OCI-LY1 (cell line): ENCODE measurements at regions not wholly inside any gene's neighbourhood (a gene's known extent, or its start where the extent isn't known, plus 50 kb on each side); places are given as distances from the start of the nearest gene placed in this dataset.

Source experiments
- EZH2 ChIP-seq: fragments of 200-600 bp; sonication (generic), shearing (Covaris generic); IDR thresholded peaks from 2 replicates; pipeline ENCODE4 v1.8.0; 2017; ENCODE audit warnings: borderline replicate concordance, mixed run types, mild to moderate bottlenecking, antibody characterized with exemption, low read length, moderate library complexity, mixed read lengths
- TF ChIP-seq, protein P1 (sequence below): fragments of 200-600 bp; sonication (generic), shearing (Covaris generic); IDR thresholded peaks from 2 replicates; pipeline ENCODE4 v1.5.1; 2017; ENCODE audit warnings: mild to moderate bottlenecking, antibody characterized with exemption, low read length, moderate library complexity, mixed read lengths

DNA sequence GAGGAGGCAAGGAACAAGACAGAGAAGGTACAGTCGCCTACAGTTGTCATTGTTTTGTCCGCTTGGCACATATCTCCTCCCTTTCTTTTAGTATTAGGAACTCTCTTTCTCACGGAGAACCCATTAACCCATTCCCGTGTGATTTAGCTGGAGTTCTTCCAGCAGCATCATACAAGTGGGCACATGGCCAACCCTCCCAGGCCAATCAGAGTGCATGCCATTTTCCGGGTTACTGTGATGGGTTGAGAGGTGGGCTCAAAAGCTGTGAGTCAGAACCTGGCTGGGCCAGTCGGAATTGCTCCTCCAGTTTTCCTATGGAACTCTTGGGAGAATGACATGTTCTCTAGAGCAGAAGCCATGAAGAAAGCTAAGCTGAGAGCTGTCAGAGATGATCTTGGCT is 83.1 kb upstream of the SOD1 start:
- TF ChIP-seq EZH2, result no peak
- TF ChIP-seq, protein P1, sequence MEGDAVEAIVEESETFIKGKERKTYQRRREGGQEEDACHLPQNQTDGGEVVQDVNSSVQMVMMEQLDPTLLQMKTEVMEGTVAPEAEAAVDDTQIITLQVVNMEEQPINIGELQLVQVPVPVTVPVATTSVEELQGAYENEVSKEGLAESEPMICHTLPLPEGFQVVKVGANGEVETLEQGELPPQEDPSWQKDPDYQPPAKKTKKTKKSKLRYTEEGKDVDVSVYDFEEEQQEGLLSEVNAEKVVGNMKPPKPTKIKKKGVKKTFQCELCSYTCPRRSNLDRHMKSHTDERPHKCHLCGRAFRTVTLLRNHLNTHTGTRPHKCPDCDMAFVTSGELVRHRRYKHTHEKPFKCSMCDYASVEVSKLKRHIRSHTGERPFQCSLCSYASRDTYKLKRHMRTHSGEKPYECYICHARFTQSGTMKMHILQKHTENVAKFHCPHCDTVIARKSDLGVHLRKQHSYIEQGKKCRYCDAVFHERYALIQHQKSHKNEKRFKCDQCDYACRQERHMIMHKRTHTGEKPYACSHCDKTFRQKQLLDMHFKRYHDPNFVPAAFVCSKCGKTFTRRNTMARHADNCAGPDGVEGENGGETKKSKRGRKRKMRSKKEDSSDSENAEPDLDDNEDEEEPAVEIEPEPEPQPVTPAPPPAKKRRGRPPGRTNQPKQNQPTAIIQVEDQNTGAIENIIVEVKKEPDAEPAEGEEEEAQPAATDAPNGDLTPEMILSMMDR, result no peak
